ENCODE measurements at regions not wholly inside any gene's neighbourhood (a gene's known extent, or its start where the extent isn't known, plus 50 kb on each side); places are given as distances from the start of the nearest gene placed in this dataset.

DNA sequence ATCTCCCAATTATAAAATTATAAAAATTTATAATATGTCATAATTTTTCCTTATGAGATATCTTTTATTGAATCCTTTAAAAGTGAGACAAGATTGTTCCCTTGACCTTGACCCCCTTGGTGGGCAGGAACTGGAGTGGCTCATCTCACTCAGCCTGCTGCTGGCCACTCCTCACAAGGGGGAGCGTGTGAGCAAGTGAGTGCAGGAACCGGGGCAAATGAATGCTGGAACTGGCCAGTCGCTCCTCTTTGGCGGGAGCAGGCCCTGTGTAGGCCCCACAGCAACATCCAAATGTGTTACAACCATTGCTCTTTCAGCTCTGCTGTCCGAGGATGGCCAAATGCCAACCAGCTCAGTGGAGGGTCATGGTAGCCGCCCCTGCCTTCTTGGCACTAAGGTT is 178.8 kb downstream of the ETNK1 start:
- H3K27me3 ChIP-seq (ENCODE audit: control insufficient read depth, insufficient read depth, low read length): no peaks in the 10 kb centered on the region
- no peaks in the 10 kb centered on the region for H3K9me3 Mint-ChIP-seq
- DNase-seq: no peak
- H3K36me3 ChIP-seq (ENCODE audit: control insufficient read depth, insufficient read depth, low read length): no peaks in the 10 kb centered on the region
- no peak for ATAC-seq
- no peaks in the 10 kb centered on the region for H3K36me3 Mint-ChIP-seq
- no peaks in the 10 kb centered on the region for H3K4me1 ChIP-seq (ENCODE audit: control insufficient read depth, insufficient read depth, low read length)
- H3K4me3 Mint-ChIP-seq: no peak overlapping the region
- no peak overlapping the region for H3K27ac Mint-ChIP-seq
- WGBS (ENCODE audit: insufficient coverage): 92% methylated on average over 6 of the region's 6 CpGs
- H3K27ac ChIP-seq (ENCODE audit: low read length): no peak overlapping the region
- no peaks in the 10 kb centered on the region for H3K4me1 Mint-ChIP-seq
- no peak overlapping the region for H3K4me3 ChIP-seq (ENCODE audit: low read length)
- intact Hi-C loops (cut with micrococcal nuclease): no loop called here
- TF ChIP-seq, protein P1, sequence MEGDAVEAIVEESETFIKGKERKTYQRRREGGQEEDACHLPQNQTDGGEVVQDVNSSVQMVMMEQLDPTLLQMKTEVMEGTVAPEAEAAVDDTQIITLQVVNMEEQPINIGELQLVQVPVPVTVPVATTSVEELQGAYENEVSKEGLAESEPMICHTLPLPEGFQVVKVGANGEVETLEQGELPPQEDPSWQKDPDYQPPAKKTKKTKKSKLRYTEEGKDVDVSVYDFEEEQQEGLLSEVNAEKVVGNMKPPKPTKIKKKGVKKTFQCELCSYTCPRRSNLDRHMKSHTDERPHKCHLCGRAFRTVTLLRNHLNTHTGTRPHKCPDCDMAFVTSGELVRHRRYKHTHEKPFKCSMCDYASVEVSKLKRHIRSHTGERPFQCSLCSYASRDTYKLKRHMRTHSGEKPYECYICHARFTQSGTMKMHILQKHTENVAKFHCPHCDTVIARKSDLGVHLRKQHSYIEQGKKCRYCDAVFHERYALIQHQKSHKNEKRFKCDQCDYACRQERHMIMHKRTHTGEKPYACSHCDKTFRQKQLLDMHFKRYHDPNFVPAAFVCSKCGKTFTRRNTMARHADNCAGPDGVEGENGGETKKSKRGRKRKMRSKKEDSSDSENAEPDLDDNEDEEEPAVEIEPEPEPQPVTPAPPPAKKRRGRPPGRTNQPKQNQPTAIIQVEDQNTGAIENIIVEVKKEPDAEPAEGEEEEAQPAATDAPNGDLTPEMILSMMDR (IDR thresholded peaks at IDR 0.05): no peak
- no peaks in the 10 kb centered on the region for H3K9me3 ChIP-seq (ENCODE audit: control insufficient read depth, insufficient read depth, low read length)
- peaks cover 0 to 6% of the 10 kb centered on the region in 2 donors for H3K27me3 Mint-ChIP-seq (ENCODE audit: low read depth in 2 of 2)

DNA sequence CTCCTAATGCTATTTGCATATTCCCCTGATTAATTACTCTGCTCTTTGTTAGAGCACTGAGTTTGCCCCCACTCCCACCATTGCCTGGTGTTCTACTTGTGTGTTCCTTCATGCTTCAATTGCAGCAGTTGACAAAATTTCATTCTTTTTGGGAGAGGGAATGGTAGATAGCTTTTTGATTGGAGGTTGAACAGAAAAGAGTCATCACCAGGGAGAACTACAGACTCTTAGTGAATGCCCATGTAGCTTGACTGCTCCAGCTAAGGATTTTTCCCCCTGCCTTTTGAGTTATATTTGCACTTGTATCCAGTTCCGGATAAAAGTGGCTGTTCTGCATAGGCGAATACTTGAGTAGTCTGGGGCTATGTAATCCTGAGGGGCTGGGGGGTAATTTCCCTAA is 183.9 kb downstream of the ETNK1 start:
- TF ChIP-seq, protein P1 (IDR thresholded peaks at IDR 0.05): no peak
- H3K27ac ChIP-seq (ENCODE audit: low read length): no peak overlapping the region
- no peaks in the 10 kb centered on the region for H3K4me1 Mint-ChIP-seq
- no peak overlapping the region for H3K4me3 Mint-ChIP-seq
- H3K27me3 Mint-ChIP-seq (ENCODE audit: low read depth in 2 of 2): peaks cover 6 to 19% of the 10 kb centered on the region in 2 donors
- H3K9me3 Mint-ChIP-seq: no peaks in the 10 kb centered on the region
- 98% methylated on average over 2 of the region's 2 CpGs for WGBS (ENCODE audit: insufficient coverage)
- no peaks in the 10 kb centered on the region for H3K4me1 ChIP-seq (ENCODE audit: control insufficient read depth, insufficient read depth, low read length)
- no peak for DNase-seq
- no peak overlapping the region for H3K4me3 ChIP-seq (ENCODE audit: low read length)
- H3K9me3 ChIP-seq (ENCODE audit: control insufficient read depth, insufficient read depth, low read length): no peaks in the 10 kb centered on the region
- ATAC-seq: no peak
- intact Hi-C loops (cut with micrococcal nuclease): no loop called here
- no peaks in the 10 kb centered on the region for H3K27me3 ChIP-seq (ENCODE audit: control insufficient read depth, insufficient read depth, low read length)
- no peaks in the 10 kb centered on the region for H3K36me3 ChIP-seq (ENCODE audit: control insufficient read depth, insufficient read depth, low read length)
- H3K27ac Mint-ChIP-seq: no peak overlapping the region
- H3K36me3 Mint-ChIP-seq: no peaks in the 10 kb centered on the region

DNA sequence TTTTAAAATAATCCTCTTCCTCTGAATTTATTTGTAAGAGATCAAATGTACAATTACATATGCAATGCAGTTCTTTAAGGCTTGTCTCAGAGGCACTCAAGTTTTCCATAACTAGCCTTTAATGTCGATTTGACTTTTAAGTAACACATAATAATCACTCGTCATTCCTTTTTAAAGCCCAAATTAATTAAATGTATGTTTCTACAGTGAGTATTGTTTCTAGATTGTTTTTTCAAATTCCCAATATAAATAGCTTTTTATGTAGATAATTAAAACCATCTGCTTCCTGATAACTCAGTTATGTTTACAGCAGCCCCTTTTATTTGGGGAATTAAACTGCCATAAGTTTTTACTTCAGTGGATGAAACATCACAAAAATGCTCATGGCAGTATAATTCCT is 185.1 kb downstream of the ETNK1 start:
- ATAC-seq: no peak
- Histone ChIP-seq H3K36me3 (ENCODE audit: control insufficient read depth, insufficient read depth, low read length) (no peaks in the 10 kb centered on the region), H3K9me3 (ENCODE audit: control insufficient read depth, insufficient read depth, low read length) (no peaks in the 10 kb centered on the region), H3K27ac (ENCODE audit: low read length) (no peak overlapping the region), H3K27me3 (ENCODE audit: control insufficient read depth, insufficient read depth, low read length) (no peaks in the 10 kb centered on the region), H3K4me3 (ENCODE audit: low read length) (no peak overlapping the region), H3K4me1 (ENCODE audit: control insufficient read depth, insufficient read depth, low read length) (no peaks in the 10 kb centered on the region)
- no peaks in the 10 kb centered on the region for H3K9me3 Mint-ChIP-seq
- H3K27me3 Mint-ChIP-seq (ENCODE audit: low read depth in 2 of 2): peaks cover 7 to 19% of the 10 kb centered on the region in 2 donors
- TF ChIP-seq, protein P1 (IDR thresholded peaks at IDR 0.05): no peak
- H3K4me3 Mint-ChIP-seq: no peak overlapping the region
- no peaks in the 10 kb centered on the region for H3K4me1 Mint-ChIP-seq
- no CpG with 5 or more reads among the region's 2 CpGs for WGBS (ENCODE audit: insufficient coverage)
- intact Hi-C loops (cut with micrococcal nuclease): no loop called here
- H3K36me3 Mint-ChIP-seq: no peaks in the 10 kb centered on the region
- DNase-seq: no peak
- H3K27ac Mint-ChIP-seq: no peak overlapping the region

DNA sequence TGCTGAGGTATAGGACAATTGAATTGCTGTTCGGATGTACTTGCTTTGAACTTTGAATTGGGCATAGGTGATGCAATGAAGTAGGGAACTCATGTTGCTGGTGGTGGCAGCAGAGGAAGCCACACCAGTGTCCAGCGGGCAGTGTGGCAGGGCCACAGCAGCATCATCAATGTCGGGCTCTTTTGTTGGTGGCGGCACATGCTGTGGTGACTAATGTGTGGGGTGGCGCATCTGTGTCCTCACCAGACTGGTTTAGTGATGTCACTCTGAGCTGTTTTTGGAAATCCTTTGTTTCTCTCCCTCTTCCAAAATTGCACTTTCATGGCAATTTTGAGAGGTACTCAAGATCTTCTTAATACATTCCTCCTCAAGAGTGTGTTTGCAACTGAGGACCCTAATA is 187.6 kb downstream of the ETNK1 start:
- no peaks in the 10 kb centered on the region for H3K9me3 Mint-ChIP-seq
- H3K36me3 Mint-ChIP-seq: no peaks in the 10 kb centered on the region
- no peaks in the 10 kb centered on the region for H3K4me1 Mint-ChIP-seq
- Histone ChIP-seq H3K27ac (ENCODE audit: low read length) (no peak overlapping the region), H3K4me3 (ENCODE audit: low read length) (no peak overlapping the region), H3K36me3 (ENCODE audit: control insufficient read depth, insufficient read depth, low read length) (no peaks in the 10 kb centered on the region), H3K27me3 (ENCODE audit: control insufficient read depth, insufficient read depth, low read length) (no peaks in the 10 kb centered on the region), H3K9me3 (ENCODE audit: control insufficient read depth, insufficient read depth, low read length) (no peaks in the 10 kb centered on the region), H3K4me1 (ENCODE audit: control insufficient read depth, insufficient read depth, low read length) (no peaks in the 10 kb centered on the region)
- peaks cover 9 to 19% of the 10 kb centered on the region in 2 donors for H3K27me3 Mint-ChIP-seq (ENCODE audit: low read depth in 2 of 2)
- no peak for ATAC-seq
- TF ChIP-seq, protein P1 (IDR thresholded peaks at IDR 0.05): no peak
- 94% methylated on average over 5 of the region's 5 CpGs for WGBS (ENCODE audit: insufficient coverage)
- H3K4me3 Mint-ChIP-seq: no peak overlapping the region
- no peak overlapping the region for H3K27ac Mint-ChIP-seq
- intact Hi-C loops (cut with micrococcal nuclease): no loop called here
- DNase-seq: no peak
